ENCODE measurements at regions not wholly inside any gene's neighbourhood (a gene's known extent, or its start where the extent isn't known, plus 50 kb on each side); places are given as distances from the start of the nearest gene placed in this dataset.

DNA sequence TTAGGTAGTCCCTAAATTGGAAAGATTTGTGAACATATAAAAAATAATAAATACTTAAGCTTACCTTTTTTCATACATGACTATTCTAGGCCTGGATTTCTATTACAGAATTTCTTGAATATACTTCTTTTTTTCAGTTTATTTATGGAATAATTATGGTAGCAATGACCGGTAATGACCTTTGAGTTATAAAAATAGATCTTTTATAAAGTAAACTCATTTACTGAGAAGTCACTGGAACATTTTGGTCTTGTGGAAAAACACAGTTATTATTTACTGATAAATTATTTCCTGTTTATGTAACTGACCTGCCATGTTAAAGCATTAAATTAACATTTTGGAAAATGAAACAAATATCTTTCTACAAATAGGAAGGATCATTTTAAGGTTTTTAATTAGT is 80.4 kb upstream of the RASGEF1B start:
- Histone ChIP-seq H3K9me3 (ENCODE audit: control insufficient read depth, low read length) (no peaks in the 10 kb centered on the region), H3K27ac (ENCODE audit: low read depth, low read length, severe bottlenecking) (no peak overlapping the region), H3K36me3 (ENCODE audit: control insufficient read depth, insufficient read depth, low read length) (no peaks in the 10 kb centered on the region), H3K4me3 (ENCODE audit: extremely low read depth, insufficient read depth, low read length, poor library complexity, severe bottlenecking) (no peak overlapping the region), H3K4me1 (ENCODE audit: control insufficient read depth, insufficient read depth, low read length, poor library complexity, severe bottlenecking) (no peaks in the 10 kb centered on the region)
- WGBS, 2 experiments (ENCODE audit: insufficient coverage in 2 of 2), result no CpG with 5 or more reads among the region's 1 CpG

DNA sequence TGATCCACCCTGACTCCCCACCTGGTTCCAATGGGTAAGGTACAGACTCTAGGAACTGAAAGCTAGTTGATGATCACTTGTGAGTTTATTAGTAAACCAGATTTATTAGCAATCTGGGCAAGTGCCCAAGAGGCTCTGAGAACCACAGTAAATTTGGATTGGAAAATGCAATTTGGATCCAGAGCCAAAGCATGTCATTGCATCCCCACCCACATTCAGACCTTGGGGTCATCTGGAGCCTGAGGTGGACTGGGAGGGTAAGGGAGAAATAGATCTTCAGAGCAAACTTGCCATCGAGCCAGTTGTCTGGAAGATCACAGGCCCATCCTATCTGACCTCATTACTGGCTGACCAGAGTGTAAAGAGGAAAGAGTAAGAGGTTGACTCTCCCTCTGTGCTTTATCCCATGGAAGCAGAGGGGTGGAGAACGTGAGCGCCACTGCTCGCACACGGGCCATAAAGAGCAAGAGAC is 78.7 kb upstream of the RASGEF1B start:
- no peaks in the 10 kb centered on the region for H3K9me3 ChIP-seq (ENCODE audit: control insufficient read depth, low read length)
- H3K4me3 ChIP-seq (ENCODE audit: extremely low read depth, insufficient read depth, low read length, poor library complexity, severe bottlenecking), result no peak overlapping the region
- H3K36me3 ChIP-seq (ENCODE audit: control insufficient read depth, insufficient read depth, low read length), result no peaks in the 10 kb centered on the region
- whole genome bisulfite sequencing, 2 experiments (ENCODE audit: insufficient coverage in 2 of 2), result no CpG with 5 or more reads among the region's 5 CpGs
- H3K4me1 ChIP-seq (ENCODE audit: control insufficient read depth, insufficient read depth, low read length, poor library complexity, severe bottlenecking), result no peaks in the 10 kb centered on the region
- no peak overlapping the region for H3K27ac ChIP-seq (ENCODE audit: low read depth, low read length, severe bottlenecking)

DNA sequence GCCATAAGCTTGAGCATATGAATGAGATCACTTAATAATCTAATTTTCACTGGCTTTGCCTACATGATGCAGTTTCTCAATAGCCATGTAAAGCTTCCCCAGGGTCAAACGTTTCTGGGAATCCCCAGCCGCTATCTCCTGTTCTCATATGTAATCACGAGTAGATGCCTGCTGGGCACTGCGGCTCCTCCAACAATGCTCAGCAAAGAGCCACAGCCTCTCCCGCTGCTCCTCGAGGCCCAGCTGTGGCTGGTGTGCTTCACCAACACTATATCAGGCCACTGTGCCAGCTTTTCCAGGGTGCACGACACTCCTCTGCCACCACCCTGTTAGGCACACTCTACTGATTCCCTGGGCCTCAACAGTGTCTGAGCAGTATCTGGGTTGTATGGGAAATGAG is 78.3 kb upstream of the RASGEF1B start:
- no peaks in the 10 kb centered on the region for H3K9me3 ChIP-seq (ENCODE audit: control insufficient read depth, low read length)
- no peaks in the 10 kb centered on the region for H3K4me1 ChIP-seq (ENCODE audit: control insufficient read depth, insufficient read depth, low read length, poor library complexity, severe bottlenecking)
- 75 to 80% methylated on average over 6 of the region's 7 CpGs for WGBS, 2 experiments (ENCODE audit: insufficient coverage in 2 of 2)
- no peaks in the 10 kb centered on the region for H3K36me3 ChIP-seq (ENCODE audit: control insufficient read depth, insufficient read depth, low read length)
- no peak overlapping the region for H3K4me3 ChIP-seq (ENCODE audit: extremely low read depth, insufficient read depth, low read length, poor library complexity, severe bottlenecking)
- H3K27ac ChIP-seq (ENCODE audit: low read depth, low read length, severe bottlenecking), result no peak overlapping the region

DNA sequence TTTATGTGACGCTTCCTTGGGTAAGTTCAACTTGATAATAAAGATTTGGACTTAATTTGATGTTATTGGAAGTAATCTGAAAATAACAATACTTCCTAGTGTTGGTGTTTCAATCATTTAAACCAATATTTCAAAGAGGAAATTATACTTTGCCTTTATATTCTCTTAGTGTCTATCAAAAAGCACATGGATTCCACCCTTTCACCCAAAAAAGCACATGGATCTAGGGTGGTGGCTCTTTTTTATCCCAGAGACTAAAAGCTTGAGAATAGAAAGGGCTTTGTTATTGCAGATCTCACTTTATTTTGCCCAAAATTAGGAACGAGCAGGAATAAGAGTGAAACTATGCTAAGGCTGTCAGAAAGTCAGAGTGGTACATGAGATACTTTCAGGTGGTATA is 75.1 kb upstream of the RASGEF1B start:
- no peaks in the 10 kb centered on the region for H3K4me1 ChIP-seq (ENCODE audit: control insufficient read depth, insufficient read depth, low read length, poor library complexity, severe bottlenecking)
- H3K36me3 ChIP-seq (ENCODE audit: control insufficient read depth, insufficient read depth, low read length), result no peaks in the 10 kb centered on the region
- WGBS, 2 experiments (ENCODE audit: insufficient coverage in 2 of 2), result 100% methylated on average over 1 of the region's 2 CpGs; no CpG with 5 or more reads in 1 of the 2 experiments
- no peak overlapping the region for H3K27ac ChIP-seq (ENCODE audit: low read depth, low read length, severe bottlenecking)
- no peaks in the 10 kb centered on the region for H3K9me3 ChIP-seq (ENCODE audit: control insufficient read depth, low read length)
- H3K4me3 ChIP-seq (ENCODE audit: extremely low read depth, insufficient read depth, low read length, poor library complexity, severe bottlenecking), result no peak overlapping the region

DNA sequence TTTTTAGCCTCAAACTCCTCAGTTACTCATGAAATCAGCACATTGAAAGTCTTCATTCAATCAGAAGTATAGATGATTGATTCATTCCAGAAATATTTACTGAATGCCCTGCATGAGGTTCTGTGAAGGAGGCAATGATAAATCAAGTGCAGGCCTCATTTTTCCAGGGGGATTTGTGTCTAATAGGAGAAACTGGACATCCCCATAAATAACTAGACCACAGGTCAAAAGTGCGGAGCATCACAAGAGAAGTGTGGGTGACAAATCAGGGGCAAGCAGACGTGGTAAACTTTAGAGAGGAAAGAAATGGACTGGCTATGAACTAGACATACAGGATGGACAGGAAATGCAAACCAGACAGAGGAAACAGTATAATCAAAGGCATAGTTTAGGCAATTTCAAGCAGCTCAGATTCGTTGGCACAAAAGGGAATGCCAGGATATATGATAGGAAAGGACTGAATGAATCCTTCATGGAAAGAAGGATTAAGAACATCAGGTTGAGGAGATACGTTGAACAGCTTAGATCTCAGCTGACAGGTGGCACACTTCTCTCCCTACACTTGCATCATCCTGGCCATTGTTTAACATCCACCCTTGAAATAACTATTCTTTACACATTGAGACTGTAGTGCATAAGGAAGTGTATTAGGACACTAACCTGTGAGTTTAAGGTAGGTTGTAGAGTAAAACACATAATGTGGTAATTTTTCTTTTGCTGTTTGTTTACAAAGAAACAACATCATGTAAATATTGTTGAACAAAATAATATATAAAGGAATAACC is 69.6 kb upstream of the RASGEF1B start:
- H3K27ac ChIP-seq (ENCODE audit: low read depth, low read length, severe bottlenecking), result no peak overlapping the region
- no peaks in the 10 kb centered on the region for H3K9me3 ChIP-seq (ENCODE audit: control insufficient read depth, low read length)
- H3K36me3 ChIP-seq (ENCODE audit: control insufficient read depth, insufficient read depth, low read length), result no peaks in the 10 kb centered on the region
- WGBS, 2 experiments (ENCODE audit: insufficient coverage in 2 of 2), result 81 to 89% methylated on average over 2 to 4 of the region's 4 CpGs
- H3K4me3 ChIP-seq (ENCODE audit: extremely low read depth, insufficient read depth, low read length, poor library complexity, severe bottlenecking), result no peak overlapping the region
- H3K4me1 ChIP-seq (ENCODE audit: control insufficient read depth, insufficient read depth, low read length, poor library complexity, severe bottlenecking), result no peaks in the 10 kb centered on the region

DNA sequence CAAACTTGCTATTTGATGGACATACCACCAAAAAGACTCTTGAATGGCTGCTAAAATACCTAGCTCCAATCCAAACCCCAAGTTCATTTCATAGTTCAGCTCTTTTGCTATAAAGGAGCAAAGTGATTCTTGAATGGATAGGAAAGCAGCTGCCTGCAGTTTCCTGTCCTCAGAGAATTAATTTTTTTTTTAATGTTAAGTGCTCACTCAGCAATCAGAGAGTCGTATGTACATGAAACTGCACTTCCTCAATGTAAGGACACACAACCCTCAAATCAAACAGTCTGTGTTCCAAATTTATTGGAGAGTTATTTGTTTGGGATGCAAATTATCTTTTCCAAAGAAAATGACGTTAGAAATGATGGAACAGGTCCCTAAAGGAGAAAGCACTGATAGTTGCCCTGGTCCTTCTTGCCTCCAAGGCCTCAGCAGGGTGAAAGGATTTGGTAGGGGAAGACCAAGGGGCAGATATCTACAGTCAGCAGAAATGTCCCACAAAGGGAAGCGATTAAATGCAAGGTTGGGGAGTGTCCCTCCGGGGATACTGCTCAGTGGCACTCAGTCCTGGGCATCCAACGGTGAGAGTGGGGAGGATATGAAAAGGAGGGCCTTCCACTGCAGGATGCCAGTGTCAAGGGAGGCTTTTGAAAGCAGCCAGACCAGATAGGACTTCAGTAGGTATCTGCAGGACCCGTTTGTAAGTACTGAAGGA is 67.2 kb upstream of the RASGEF1B start:
- no peaks in the 10 kb centered on the region for H3K36me3 ChIP-seq (ENCODE audit: control insufficient read depth, insufficient read depth, low read length)
- WGBS, 2 experiments (ENCODE audit: insufficient coverage in 2 of 2), result 84 to 85% methylated on average over 4 of the region's 6 CpGs
- no peak overlapping the region for H3K4me3 ChIP-seq (ENCODE audit: extremely low read depth, insufficient read depth, low read length, poor library complexity, severe bottlenecking)
- no peaks in the 10 kb centered on the region for H3K9me3 ChIP-seq (ENCODE audit: control insufficient read depth, low read length)
- H3K27ac ChIP-seq (ENCODE audit: low read depth, low read length, severe bottlenecking), result no peak overlapping the region
- H3K4me1 ChIP-seq (ENCODE audit: control insufficient read depth, insufficient read depth, low read length, poor library complexity, severe bottlenecking), result no peaks in the 10 kb centered on the region

DNA sequence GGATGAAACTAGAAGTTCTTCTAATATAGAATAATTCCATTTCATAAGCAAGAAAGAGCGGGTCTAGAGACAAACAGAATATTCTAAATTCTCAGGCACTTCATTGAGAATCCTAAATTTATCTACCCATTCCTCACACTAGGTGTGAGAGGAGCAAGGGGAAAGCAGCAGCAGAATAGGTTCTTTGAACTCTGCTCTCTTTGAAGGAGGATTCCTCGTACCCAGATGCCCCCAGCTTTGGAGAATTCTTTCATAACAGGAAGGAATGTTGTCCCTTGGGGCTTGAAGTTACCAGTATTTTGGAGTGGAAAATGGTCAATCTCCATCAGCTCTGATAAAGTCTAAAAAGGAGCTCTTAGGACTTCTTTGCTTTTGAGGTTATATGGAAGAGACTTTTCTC is 59.7 kb upstream of the RASGEF1B start:
- H3K27ac ChIP-seq (ENCODE audit: low read depth, low read length, severe bottlenecking), result no peak overlapping the region
- no peaks in the 10 kb centered on the region for H3K4me1 ChIP-seq (ENCODE audit: control insufficient read depth, insufficient read depth, low read length, poor library complexity, severe bottlenecking)
- peaks cover 10% of the 10 kb centered on the region for H3K9me3 ChIP-seq (ENCODE audit: control insufficient read depth, low read length)
- no CpG with 5 or more reads among the region's 2 CpGs for WGBS, 2 experiments (ENCODE audit: insufficient coverage in 2 of 2)
- H3K4me3 ChIP-seq (ENCODE audit: extremely low read depth, insufficient read depth, low read length, poor library complexity, severe bottlenecking), result no peak overlapping the region
- H3K36me3 ChIP-seq (ENCODE audit: control insufficient read depth, insufficient read depth, low read length), result no peaks in the 10 kb centered on the region

DNA sequence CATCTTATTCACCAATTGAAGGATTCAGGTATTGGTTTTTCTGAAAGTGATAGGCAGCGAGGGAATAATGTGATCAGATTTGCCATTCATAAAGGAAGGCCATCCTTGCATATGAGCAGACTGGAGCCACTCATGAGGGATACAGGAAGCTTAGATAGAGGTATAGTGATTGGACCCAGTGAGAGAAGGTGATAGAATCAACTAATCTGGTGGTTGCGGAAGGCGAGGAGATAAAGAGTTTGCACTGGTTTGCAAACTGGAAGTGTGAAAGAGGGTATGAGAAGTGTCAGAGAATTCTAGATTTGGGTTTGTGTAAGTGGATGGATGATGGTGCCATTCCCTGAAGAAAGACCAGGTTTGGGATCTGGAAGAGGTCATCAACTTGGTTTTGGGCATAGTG is 57.3 kb upstream of the RASGEF1B start:
- no peak overlapping the region for H3K27ac ChIP-seq (ENCODE audit: low read depth, low read length, severe bottlenecking)
- H3K9me3 ChIP-seq (ENCODE audit: control insufficient read depth, low read length), result peaks cover 13% of the 10 kb centered on the region
- no peaks in the 10 kb centered on the region for H3K36me3 ChIP-seq (ENCODE audit: control insufficient read depth, insufficient read depth, low read length)
- WGBS, 2 experiments (ENCODE audit: insufficient coverage in 2 of 2), result 88 to 93% methylated on average over 3 of the region's 3 CpGs
- no peak overlapping the region for H3K4me3 ChIP-seq (ENCODE audit: extremely low read depth, insufficient read depth, low read length, poor library complexity, severe bottlenecking)
- H3K4me1 ChIP-seq (ENCODE audit: control insufficient read depth, insufficient read depth, low read length, poor library complexity, severe bottlenecking), result no peaks in the 10 kb centered on the region

DNA sequence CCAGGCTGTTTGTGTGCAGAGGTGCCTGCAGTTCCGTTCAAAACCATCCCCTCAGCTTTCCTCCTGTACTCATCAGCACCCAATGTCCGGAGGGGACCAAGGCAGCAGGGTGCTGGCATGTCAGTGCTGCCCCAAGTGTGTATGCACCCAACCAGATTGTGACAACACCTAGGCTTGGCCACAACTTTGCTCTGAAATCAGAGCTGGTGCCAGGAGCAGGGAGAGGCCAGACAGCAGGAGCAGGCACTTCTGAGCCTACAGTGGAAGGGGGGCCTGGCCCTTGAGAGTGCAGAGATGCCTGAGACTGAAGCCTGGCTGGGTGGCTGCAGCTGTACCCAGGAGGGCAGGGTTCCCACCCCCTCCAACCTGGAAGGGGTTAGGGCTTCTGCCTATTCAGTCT is 56.5 kb upstream of the RASGEF1B start:
- H3K36me3 ChIP-seq (ENCODE audit: control insufficient read depth, insufficient read depth, low read length), result no peaks in the 10 kb centered on the region
- 100% methylated on average over 2 of the region's 2 CpGs; no CpG with 5 or more reads in 1 of the 2 experiments for WGBS, 2 experiments (ENCODE audit: insufficient coverage in 2 of 2)
- H3K9me3 ChIP-seq (ENCODE audit: control insufficient read depth, low read length), result peaks cover 13% of the 10 kb centered on the region
- H3K27ac ChIP-seq (ENCODE audit: low read depth, low read length, severe bottlenecking), result no peak overlapping the region
- H3K4me1 ChIP-seq (ENCODE audit: control insufficient read depth, insufficient read depth, low read length, poor library complexity, severe bottlenecking), result no peaks in the 10 kb centered on the region
- H3K4me3 ChIP-seq (ENCODE audit: extremely low read depth, insufficient read depth, low read length, poor library complexity, severe bottlenecking), result no peak overlapping the region

DNA sequence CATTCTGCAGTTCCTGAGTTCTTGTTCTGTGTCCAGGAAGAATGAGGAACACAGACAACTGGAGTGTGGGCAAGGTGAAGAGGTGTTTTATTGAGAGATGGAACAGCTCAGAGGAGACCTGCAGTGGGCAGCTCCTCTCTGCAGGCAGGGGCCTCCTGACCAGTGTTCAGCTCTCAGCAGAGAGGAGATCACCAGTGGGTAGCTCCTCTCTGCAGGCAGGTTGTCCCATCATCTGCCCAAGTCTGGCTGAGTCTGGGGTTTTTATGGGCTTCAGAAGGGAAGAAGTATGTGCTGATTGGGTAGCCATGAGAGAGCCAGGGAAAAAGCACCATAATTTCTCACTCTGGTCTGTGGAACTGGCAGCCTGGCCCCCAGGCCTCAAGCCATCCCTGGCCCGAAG is 56.0 kb upstream of the RASGEF1B start:
- Histone ChIP-seq H3K27ac (ENCODE audit: low read depth, low read length, severe bottlenecking) (no peak overlapping the region), H3K36me3 (ENCODE audit: control insufficient read depth, insufficient read depth, low read length) (no peaks in the 10 kb centered on the region), H3K9me3 (ENCODE audit: control insufficient read depth, low read length) (peaks cover 13% of the 10 kb centered on the region), H3K4me3 (ENCODE audit: extremely low read depth, insufficient read depth, low read length, poor library complexity, severe bottlenecking) (no peak overlapping the region), H3K4me1 (ENCODE audit: control insufficient read depth, insufficient read depth, low read length, poor library complexity, severe bottlenecking) (no peaks in the 10 kb centered on the region)
- WGBS, 2 experiments (ENCODE audit: insufficient coverage in 2 of 2), result 86 to 100% methylated on average over 1 of the region's 1 CpG

DNA sequence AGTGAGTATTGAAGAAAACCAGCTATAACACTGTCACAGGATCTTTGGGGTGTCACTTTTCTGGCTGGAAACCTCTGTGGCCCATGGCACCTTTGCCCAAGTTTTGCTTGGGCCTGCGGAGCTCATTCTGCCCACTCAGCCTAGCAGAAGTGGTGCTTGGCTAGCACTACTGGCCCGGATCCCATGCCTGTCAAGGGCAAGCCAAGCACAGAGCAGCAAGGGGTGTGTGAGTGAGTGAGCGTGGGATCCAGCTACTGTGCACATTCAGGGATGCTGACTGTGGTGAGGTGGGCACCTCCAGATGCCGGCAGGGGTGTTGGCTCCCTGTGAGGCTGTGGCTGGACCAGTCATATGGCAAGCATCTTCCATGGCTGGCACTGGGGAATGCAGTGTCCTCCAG is 55.4 kb upstream of the RASGEF1B start:
- 82 to 100% methylated on average over 3 to 4 of the region's 4 CpGs for WGBS, 2 experiments (ENCODE audit: insufficient coverage in 2 of 2)
- H3K9me3 ChIP-seq (ENCODE audit: control insufficient read depth, low read length), result peaks cover 13% of the 10 kb centered on the region
- no peak overlapping the region for H3K4me3 ChIP-seq (ENCODE audit: extremely low read depth, insufficient read depth, low read length, poor library complexity, severe bottlenecking)
- no peaks in the 10 kb centered on the region for H3K36me3 ChIP-seq (ENCODE audit: control insufficient read depth, insufficient read depth, low read length)
- H3K4me1 ChIP-seq (ENCODE audit: control insufficient read depth, insufficient read depth, low read length, poor library complexity, severe bottlenecking), result no peaks in the 10 kb centered on the region
- no peak overlapping the region for H3K27ac ChIP-seq (ENCODE audit: low read depth, low read length, severe bottlenecking)
